ENCODE measurements at regions not wholly inside any gene's neighbourhood (a gene's known extent, or its start where the extent isn't known, plus 50 kb on each side); places are given as distances from the start of the nearest gene placed in this dataset.

GRCh38 chr3:806006-806405 is 286.8 kb upstream of the CNTN6 start (continued):
- TF ChIP-seq NCOA2 (CRISPR knock-in tag; IDR thresholded peaks at IDR 0.05) = no peak
- TF ChIP-seq ZXDC (CRISPR knock-in tag; IDR thresholded peaks at IDR 0.05) = no peak
- no peak for TF ChIP-seq ZNF512B (CRISPR knock-in tag; IDR thresholded peaks at IDR 0.05; ENCODE audit: borderline replicate concordance)
- TF ChIP-seq ZNF503 (CRISPR knock-in tag; IDR thresholded peaks at IDR 0.05) = no peak
- no peak for TF ChIP-seq ZNF331 (CRISPR knock-in tag; IDR thresholded peaks at IDR 0.05)
- no peak for TF ChIP-seq ZNF253 (CRISPR knock-in tag; IDR thresholded peaks at IDR 0.05; ENCODE audit: borderline replicate concordance)
- no peak for TF ChIP-seq TGIF2 (CRISPR knock-in tag; IDR thresholded peaks at IDR 0.05)

Data from HepG2 (cell line).